Gastroesophageal sphincter (tissue), 4 donors: ENCODE measurements at regions not wholly inside any gene's neighbourhood (a gene's known extent, or its start where the extent isn't known, plus 50 kb on each side); places are given as distances from the start of the nearest gene placed in this dataset.
A peak's percentile ranks its signal among the peaks of the same experiment; 100 is the strongest.

Source experiments
- ATAC-seq: fragments of 150-250 bp; one replicate; pipeline ENCODE4 v1.9.1; 2016; ENCODE audit warnings: mild to moderate bottlenecking, moderate library complexity
- H3K27ac ChIP-seq, 4 donors: fragments of 200-600 bp; sonication (generic) in 3 of 4; 1 replicate in 3 of 4; 2 replicates in 1 of 4; pipeline ENCODE4 v1.5.1; 2016 to 2019
- H3K27me3 ChIP-seq: fragments of 200-600 bp; sonication (generic); one replicate; pipeline ENCODE4 v1.5.1; 2019
- H3K36me3 ChIP-seq, 2 donors: fragments of 200-600 bp; sonication (generic); one replicate each; pipeline ENCODE4 v1.5.1; 2019; ENCODE audit warnings: control low read depth in 1 of 2
- H3K4me1 ChIP-seq, 3 donors: fragments of 200-600 bp; sonication (generic); 1 replicate in 2 of 3; 2 replicates in 1 of 3; pipeline ENCODE4 v1.5.1; 2016 to 2019; ENCODE audit warnings: control low read depth in 2 of 3
- H3K4me3 ChIP-seq, 2 donors: fragments of 200-600 bp; sonication (generic); one replicate each; pipeline ENCODE4 v1.5.1; 2019; ENCODE audit warnings: mild to moderate bottlenecking in 1 of 2, moderate library complexity in 1 of 2
- H3K9me3 ChIP-seq, 3 donors: fragments of 200-600 bp; sonication (generic); one replicate each; pipeline ENCODE4 v1.5.1; 2017 to 2019; ENCODE audit warnings: control low read depth in 2 of 3
- CTCF ChIP-seq, 4 experiments: fragments of 200-600 bp in 2 of 4; fragments of 450-650 bp in 2 of 4; sonication (generic) in 1 of 4; IDR thresholded peaks; one replicate each; pipeline ENCODE4 v1.5.1; 2017 to 2019; ENCODE audit warnings: antibody characterized with exemption in 4 of 4, mild to moderate bottlenecking in 2 of 4, moderate library complexity in 2 of 4
- EP300 ChIP-seq: sonication (generic); formaldehyde crosslinking; IDR thresholded peaks from one replicate; pipeline ENCODE4 v1.6.1; 2017; ENCODE audit warnings: antibody characterized with exemption, mild to moderate bottlenecking
- POLR2A ChIP-seq, 2 donors: fragments of 450-650 bp; IDR thresholded peaks; one replicate each; pipeline ENCODE4 v1.6.1; 2017; ENCODE audit warnings: antibody characterized with exemption in 2 of 2, mild to moderate bottlenecking in 2 of 2, moderate library complexity in 1 of 2
- POLR2AphosphoS5 ChIP-seq: sonication (generic); formaldehyde crosslinking; IDR thresholded peaks from one replicate; pipeline ENCODE4 v1.6.1; 2017; ENCODE audit warnings: antibody characterized with exemption
- WGBS, 2 donors: methylation state at CpG; one replicate each; pipeline ENCODE4 v1.1.5; 2018; ENCODE audit warnings: low coverage in 1 of 2; 5-methylcytosine and 5-hydroxymethylcytosine counted together

GRCh38 chr1:231094421-231094820 is 54.4 kb upstream of the FAM89A start:
- H3K4me3 ChIP-seq, result no peak overlapping the region
- H3K27ac ChIP-seq, result no peak overlapping the region
- no peaks in the 10 kb centered on the region for H3K9me3 ChIP-seq
- ATAC-seq, result no peak
- H3K4me1 ChIP-seq, result peaks cover 0 to 10% (median 3%) of the 10 kb centered on the region in 3 donors
- TF ChIP-seq POLR2AphosphoS5, result no peak
- no peak for TF ChIP-seq CTCF (IDR thresholded peaks at IDR 0.05)
- no peak for TF ChIP-seq EP300
- no peak for TF ChIP-seq POLR2A (IDR thresholded peaks at IDR 0.05)
- H3K27me3 ChIP-seq, result peaks cover 34% of the 10 kb centered on the region
- H3K36me3 ChIP-seq, result no peaks in the 10 kb centered on the region
- 89 to 93% methylated on average over 3 of the region's 3 CpGs for WGBS, 2 donors

- WGBS, 2 donors, result 51 to 56% methylated on average over 10 of the region's 13 CpGs
- TF ChIP-seq POLR2AphosphoS5 (no peak), POLR2A (IDR thresholded peaks at IDR 0.05) (no peak), CTCF (IDR thresholded peaks at IDR 0.05) (no peak), EP300 (no peak)
- ATAC-seq, result peak; percentile 66
Measured at GRCh38 chr1:231093156-231093922, 53.3 kb upstream of the FAM89A start.

GRCh38 chr1:231092380-231092779 is 52.3 kb upstream of the FAM89A start:
- Histone ChIP-seq H3K27me3 (peaks cover 34% of the 10 kb centered on the region), H3K27ac (no peak overlapping the region), H3K9me3 (no peaks in the 10 kb centered on the region), H3K36me3 (no peaks in the 10 kb centered on the region), H3K4me1 (peaks cover 0 to 10% (median 3%) of the 10 kb centered on the region in 3 donors), H3K4me3 (no peak overlapping the region)
- TF ChIP-seq CTCF (IDR thresholded peaks at IDR 0.05), result no peak
- no peak for TF ChIP-seq POLR2AphosphoS5
- TF ChIP-seq POLR2A (IDR thresholded peaks at IDR 0.05), result no peak
- no peak for TF ChIP-seq EP300
- ATAC-seq, result no peak
- WGBS, 2 donors, result 73 to 80% methylated on average over 4 to 5 of the region's 5 CpGs

More at GRCh38 chr1:231093156-231093922, 53.3 kb upstream of the FAM89A start:
- peaks cover 0 to 10% (median 3%) of the 10 kb centered on the region in 3 donors for H3K4me1 ChIP-seq
- H3K9me3 ChIP-seq, result no peaks in the 10 kb centered on the region
- H3K27ac ChIP-seq, result no peak overlapping the region
- no peaks in the 10 kb centered on the region for H3K36me3 ChIP-seq
- H3K4me3 ChIP-seq, result no peak overlapping the region
- peaks cover 34% of the 10 kb centered on the region for H3K27me3 ChIP-seq

GRCh38 chr1:231091831-231092301 is 51.8 kb upstream of the FAM89A start:
- Histone ChIP-seq H3K4me1 (peaks cover 0 to 10% (median 3%) of the 10 kb centered on the region in 3 donors), H3K27ac (no peak overlapping the region), H3K27me3 (peaks cover 39% of the 10 kb centered on the region), H3K4me3 (no peak overlapping the region), H3K9me3 (no peaks in the 10 kb centered on the region), H3K36me3 (no peaks in the 10 kb centered on the region)
- TF ChIP-seq POLR2AphosphoS5 (no peak), POLR2A (IDR thresholded peaks at IDR 0.05) (no peak), CTCF (IDR thresholded peaks at IDR 0.05) (peak in 1 of 4 experiments; percentile 28), EP300 (no peak)
- 40 to 74% methylated on average over 1 to 13 of the region's 13 CpGs for WGBS, 2 donors
- ATAC-seq, result no peak

GRCh38 chr1:231091415-231091814 is 51.4 kb upstream of the FAM89A start:
- ATAC-seq, result no peak
- 67 to 90% methylated on average over 1 to 4 of the region's 6 CpGs for WGBS, 2 donors
- TF ChIP-seq POLR2AphosphoS5 (no peak), EP300 (no peak), POLR2A (IDR thresholded peaks at IDR 0.05) (no peak), CTCF (IDR thresholded peaks at IDR 0.05) (no peak)

More at GRCh38 chr1:231091415-231091814, 51.4 kb upstream of the FAM89A start:
- Histone ChIP-seq H3K36me3 (no peaks in the 10 kb centered on the region), H3K27ac (no peak overlapping the region), H3K4me1 (peaks cover 0 to 10% (median 3%) of the 10 kb centered on the region in 3 donors), H3K4me3 (no peak overlapping the region), H3K27me3 (peaks cover 35% of the 10 kb centered on the region), H3K9me3 (no peaks in the 10 kb centered on the region)
